Breast epithelium (tissue), 3 donors: ENCODE measurements at regions not wholly inside any gene's neighbourhood (a gene's known extent, or its start where the extent isn't known, plus 50 kb on each side); places are given as distances from the start of the nearest gene placed in this dataset.

Experiments used
- POLR2A ChIP-seq: fragments of 450-650 bp; IDR thresholded peaks from one replicate; pipeline ENCODE4 v1.6.1; 2016; ENCODE audit warnings: antibody characterized with exemption, mild to moderate bottlenecking, moderate library complexity
- POLR2AphosphoS5 ChIP-seq, 3 donors: sonication (generic); formaldehyde crosslinking; IDR thresholded peaks; one replicate each; pipeline ENCODE4 v1.6.1; 2017; ENCODE audit warnings: antibody characterized with exemption in 3 of 3
- TF ChIP-seq, protein P1 (sequence below), 3 donors: fragments of 450-650 bp; IDR thresholded peaks; one replicate each; pipeline ENCODE4 v1.5.1; 2016 to 2017; ENCODE audit warnings: antibody characterized with exemption in 3 of 3, mild to moderate bottlenecking in 3 of 3, moderate library complexity in 3 of 3

DNA sequence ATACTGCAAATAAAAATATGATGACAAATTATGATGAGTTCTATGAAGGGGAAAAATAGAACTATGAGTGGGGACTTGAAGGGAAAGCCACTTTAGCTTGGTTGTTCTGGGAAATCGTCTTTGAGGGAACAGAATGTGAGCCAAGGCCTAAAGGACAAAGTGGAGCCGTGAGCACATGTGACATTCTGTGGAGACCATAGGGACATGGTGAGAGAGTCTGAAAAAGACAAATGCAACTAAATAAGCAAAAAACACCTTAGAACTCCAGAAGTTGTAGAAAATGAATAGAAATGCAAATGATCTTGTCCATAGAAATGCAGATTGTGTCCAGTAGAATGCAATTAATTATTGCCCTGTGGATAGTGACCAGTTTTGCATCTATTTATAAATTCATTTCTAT is 86.8 kb upstream of the ANKRD10 start:
- no peak for TF ChIP-seq POLR2AphosphoS5 (IDR thresholded peaks at IDR 0.05)
- TF ChIP-seq, protein P1, sequence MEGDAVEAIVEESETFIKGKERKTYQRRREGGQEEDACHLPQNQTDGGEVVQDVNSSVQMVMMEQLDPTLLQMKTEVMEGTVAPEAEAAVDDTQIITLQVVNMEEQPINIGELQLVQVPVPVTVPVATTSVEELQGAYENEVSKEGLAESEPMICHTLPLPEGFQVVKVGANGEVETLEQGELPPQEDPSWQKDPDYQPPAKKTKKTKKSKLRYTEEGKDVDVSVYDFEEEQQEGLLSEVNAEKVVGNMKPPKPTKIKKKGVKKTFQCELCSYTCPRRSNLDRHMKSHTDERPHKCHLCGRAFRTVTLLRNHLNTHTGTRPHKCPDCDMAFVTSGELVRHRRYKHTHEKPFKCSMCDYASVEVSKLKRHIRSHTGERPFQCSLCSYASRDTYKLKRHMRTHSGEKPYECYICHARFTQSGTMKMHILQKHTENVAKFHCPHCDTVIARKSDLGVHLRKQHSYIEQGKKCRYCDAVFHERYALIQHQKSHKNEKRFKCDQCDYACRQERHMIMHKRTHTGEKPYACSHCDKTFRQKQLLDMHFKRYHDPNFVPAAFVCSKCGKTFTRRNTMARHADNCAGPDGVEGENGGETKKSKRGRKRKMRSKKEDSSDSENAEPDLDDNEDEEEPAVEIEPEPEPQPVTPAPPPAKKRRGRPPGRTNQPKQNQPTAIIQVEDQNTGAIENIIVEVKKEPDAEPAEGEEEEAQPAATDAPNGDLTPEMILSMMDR (IDR thresholded peaks at IDR 0.05) = no peak
- no peak for TF ChIP-seq POLR2A
